Muscle of back (tissue), 3 donors: ENCODE measurements at regions not wholly inside any gene's neighbourhood (a gene's known extent, or its start where the extent isn't known, plus 50 kb on each side); places are given as distances from the start of the nearest gene placed in this dataset.

ENCODE experiments used
- DNase-seq, 3 donors: peaks; one replicate each; pipeline versions ENCODE4 v3.0.0 to v3.0.0-alpha.2; 2013

- no peak for DNase-seq
Observed at GRCh38 chr1:193625255-193625654, 438.8 kb upstream of the B3GALT2 start.

GRCh38 chr1:193619911-193620310, 433.5 kb upstream of the B3GALT2 start:
- DNase-seq, result no peak

GRCh38 chr1:193614817-193615216, 428.4 kb upstream of the B3GALT2 start:
- DNase-seq, result no peak

GRCh38 chr1:193614275-193614674, 427.9 kb upstream of the B3GALT2 start:
- no peak for DNase-seq

GRCh38 chr1:193613041-193613440, 426.6 kb upstream of the B3GALT2 start:
- no peak for DNase-seq

- DNase-seq, result no peak
Observed at GRCh38 chr1:193609592-193609991, 423.2 kb upstream of the B3GALT2 start.

GRCh38 chr1:193607787-193608186, 421.4 kb upstream of the B3GALT2 start:
- DNase-seq, result no peak

GRCh38 chr1:193606035-193606434, 419.6 kb upstream of the B3GALT2 start:
- DNase-seq, result no peak

GRCh38 chr1:193602705-193603104, 416.3 kb upstream of the B3GALT2 start:
- no peak for DNase-seq

GRCh38 chr1:193593147-193593885, 406.9 kb upstream of the B3GALT2 start:
- DNase-seq, result no peak

- no peak for DNase-seq
Observed at GRCh38 chr1:193592317-193592716, 405.9 kb upstream of the B3GALT2 start.

GRCh38 chr1:193590102-193590501, 403.7 kb upstream of the B3GALT2 start:
- no peak for DNase-seq

- DNase-seq, result peak; percentile 47 to 80 (median 62)
Observed at GRCh38 chr1:193589597-193590040, 403.2 kb upstream of the B3GALT2 start.

- DNase-seq, result peak; percentile 6 to 74 (median 25)
Observed at GRCh38 chr1:193588311-193589082, 402.1 kb upstream of the B3GALT2 start.

GRCh38 chr1:193584731-193585239, 398.4 kb upstream of the B3GALT2 start:
- DNase-seq, result no peak

GRCh38 chr1:193581341-193581740, 394.9 kb upstream of the B3GALT2 start:
- peak in 2 of 3 donors; percentile 20 to 23 for DNase-seq

- DNase-seq, result no peak
Observed at GRCh38 chr1:193580419-193580818, 394.0 kb upstream of the B3GALT2 start.

- no peak for DNase-seq
Observed at GRCh38 chr1:193579323-193579722, 392.9 kb upstream of the B3GALT2 start.

- no peak for DNase-seq
Observed at GRCh38 chr1:193574913-193575312, 388.5 kb upstream of the B3GALT2 start.

GRCh38 chr1:193569983-193570269, 383.5 kb upstream of the B3GALT2 start:
- DNase-seq, result no peak

- peak in 1 of 3 donors; percentile 75 for DNase-seq
Observed at GRCh38 chr1:193569096-193569982, 382.9 kb upstream of the B3GALT2 start.

GRCh38 chr1:193568512-193568911, 382.1 kb upstream of the B3GALT2 start:
- DNase-seq, result no peak
